ENCODE measurements at regions not wholly inside any gene's neighbourhood (a gene's known extent, or its start where the extent isn't known, plus 50 kb on each side); places are given as distances from the start of the nearest gene placed in this dataset.
"Not testable (repeated sequence)": the region's sequence is repeated elsewhere in the genome, so short reads cannot be mapped to it uniquely, and the experiment has no call there.

DNA sequence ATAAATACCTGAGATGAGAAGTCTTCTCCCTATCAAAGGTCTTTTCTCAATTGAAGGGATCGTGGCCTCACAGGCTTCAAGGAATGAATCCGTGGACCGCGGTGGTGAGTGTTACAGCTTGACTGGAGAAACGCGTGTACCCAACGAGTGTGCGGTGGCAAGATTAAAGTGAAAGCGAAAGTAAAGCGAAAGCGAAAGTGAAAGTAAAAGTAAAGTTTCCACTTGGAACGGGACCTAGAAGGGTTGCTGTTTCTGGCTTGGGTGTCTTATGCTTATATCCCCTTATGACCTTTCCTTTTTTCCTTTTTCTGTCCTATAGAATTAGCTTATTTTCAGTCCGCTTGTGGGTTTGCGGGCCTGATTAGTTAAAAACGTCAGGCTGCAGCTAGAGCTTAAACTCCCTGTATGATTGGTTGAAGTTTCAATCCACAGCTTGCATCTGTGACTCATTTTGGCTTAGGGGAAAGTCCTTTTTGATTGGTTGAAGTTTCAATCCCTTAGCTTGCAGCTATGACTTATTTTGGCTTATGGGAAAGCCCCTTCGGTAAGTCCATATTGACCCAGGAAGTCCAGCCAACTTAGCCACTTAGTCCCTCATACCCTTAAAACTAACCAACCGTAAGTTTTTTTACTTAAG lies 924.3 kb upstream of the CDH10 start:
- WGBS, result 90% methylated on average over 17 of the region's 17 CpGs
- DNase-seq (peak in 1 of 3 donors; percentile 11), ATAC-seq (no peak)
- H3K27me3 ChIP-seq (ENCODE audit: control insufficient read depth, insufficient read depth), result no peaks in the 10 kb centered on the region
- no peaks in the 10 kb centered on the region for H3K4me1 ChIP-seq (ENCODE audit: control insufficient read depth, insufficient read depth, low read length)
- intact Hi-C loops (cut with DNase I), result no loop called here
- peaks cover 4% of the 10 kb centered on the region for H3K9me3 ChIP-seq (ENCODE audit: control insufficient read depth, low read length)
- no peak overlapping the region for H3K27ac ChIP-seq (ENCODE audit: low read length)
- no peak overlapping the region for H3K4me3 ChIP-seq (ENCODE audit: low read length)

DNA sequence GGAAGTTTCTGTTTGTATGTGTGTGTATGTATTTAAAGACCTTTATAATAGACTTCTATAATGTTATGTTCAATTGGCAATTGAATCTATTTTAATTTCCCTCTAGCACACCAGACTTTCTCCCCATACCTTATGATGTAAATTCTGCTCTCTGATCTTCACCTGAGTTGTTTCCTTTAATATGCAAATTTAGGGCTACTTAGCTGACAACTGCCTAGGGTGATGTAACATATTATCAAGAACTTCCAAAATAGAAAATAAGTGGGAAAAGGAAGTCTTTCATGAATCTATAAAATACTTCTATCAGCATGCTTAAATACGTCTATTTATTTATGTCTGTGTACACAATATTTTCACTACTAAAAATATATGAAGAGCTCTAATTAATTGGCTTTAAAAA lies 923.5 kb upstream of the CDH10 start:
- Histone ChIP-seq H3K27ac (ENCODE audit: low read length) (no peak overlapping the region), H3K9me3 (ENCODE audit: control insufficient read depth, low read length) (peaks cover 3% of the 10 kb centered on the region), H3K4me1 (ENCODE audit: control insufficient read depth, insufficient read depth, low read length) (no peaks in the 10 kb centered on the region), H3K4me3 (ENCODE audit: low read length) (no peak overlapping the region), H3K27me3 (ENCODE audit: control insufficient read depth, insufficient read depth) (no peaks in the 10 kb centered on the region)
- ATAC-seq, result no peak
- WGBS, result 80% methylated on average over 1 of the region's 1 CpG
- intact Hi-C loops (cut with DNase I), result no loop called here
- no peak for DNase-seq

DNA sequence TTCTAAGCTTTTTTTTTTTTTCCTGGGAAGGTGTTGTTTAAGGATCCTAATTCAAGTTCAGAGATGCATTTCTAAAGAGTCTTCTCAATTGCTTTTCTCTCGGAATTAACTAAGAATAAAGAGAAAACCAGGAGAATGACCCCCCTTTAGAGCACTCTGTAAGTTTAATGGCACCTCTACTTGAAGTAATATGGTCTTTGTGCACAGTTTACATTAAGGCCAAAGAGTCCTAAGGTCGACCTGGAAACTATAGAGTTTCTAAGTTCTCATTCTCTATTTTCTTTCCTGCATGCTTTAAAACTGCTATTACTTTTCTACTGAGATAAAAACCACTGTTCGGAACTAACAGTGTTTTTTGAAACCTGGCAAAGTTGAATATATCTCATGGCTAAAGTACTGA lies 923.1 kb upstream of the CDH10 start:
- ATAC-seq, result no peak
- Histone ChIP-seq H3K9me3 (ENCODE audit: control insufficient read depth, low read length) (peaks cover 5% of the 10 kb centered on the region), H3K27me3 (ENCODE audit: control insufficient read depth, insufficient read depth) (no peaks in the 10 kb centered on the region), H3K4me1 (ENCODE audit: control insufficient read depth, insufficient read depth, low read length) (no peaks in the 10 kb centered on the region), H3K4me3 (ENCODE audit: low read length) (no peak overlapping the region), H3K27ac (ENCODE audit: low read length) (no peak overlapping the region)
- 49% methylated on average over 3 of the region's 3 CpGs for WGBS
- intact Hi-C loops (cut with DNase I), result no loop called here
- DNase-seq, result no peak

DNA sequence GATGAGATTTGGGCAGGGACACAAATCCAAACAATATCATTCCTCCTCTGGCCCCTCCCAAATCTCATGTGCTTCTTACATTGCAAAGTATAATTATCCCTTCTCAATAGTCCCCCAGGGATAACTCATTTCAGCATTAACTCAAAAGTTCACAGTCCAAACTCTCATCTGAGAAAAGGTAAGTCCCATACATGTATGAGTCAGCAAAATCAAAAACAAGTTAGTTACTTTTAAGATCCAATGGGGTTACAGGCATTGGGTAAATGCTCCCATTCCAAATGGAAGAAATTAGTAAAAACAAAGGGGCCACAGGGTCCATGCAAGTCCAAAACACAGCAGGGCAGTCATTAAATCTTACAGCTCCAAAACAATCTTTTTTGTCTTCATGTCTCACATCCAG lies 917.9 kb upstream of the CDH10 start:
- intact Hi-C loops (cut with DNase I), result no loop called here
- no peaks in the 10 kb centered on the region for H3K4me1 ChIP-seq (ENCODE audit: control insufficient read depth, insufficient read depth, low read length)
- H3K9me3 ChIP-seq (ENCODE audit: control insufficient read depth, low read length), result peaks cover 3% of the 10 kb centered on the region
- DNase-seq (no peak), ATAC-seq (no peak)
- H3K4me3 ChIP-seq (ENCODE audit: low read length), result no peak overlapping the region
- no peak overlapping the region for H3K27ac ChIP-seq (ENCODE audit: low read length)
- no peaks in the 10 kb centered on the region for H3K27me3 ChIP-seq (ENCODE audit: control insufficient read depth, insufficient read depth)

DNA sequence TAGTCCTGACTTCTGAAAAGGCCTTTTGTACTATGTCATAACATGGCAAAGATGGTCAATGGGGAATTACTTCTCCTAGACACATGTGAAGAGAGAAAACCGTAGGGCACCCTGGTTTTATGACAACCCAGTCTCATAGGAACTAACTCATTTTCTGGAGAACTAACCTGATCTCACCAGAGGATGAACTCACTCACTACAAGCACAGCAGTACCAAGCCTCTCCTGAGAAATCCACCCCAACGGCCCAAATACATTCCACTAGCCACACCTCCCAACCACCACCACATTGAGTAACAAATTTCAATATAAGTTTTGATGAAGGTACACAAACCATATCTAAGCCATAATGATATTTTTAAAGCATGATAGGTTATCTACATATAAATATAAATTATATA lies 909.3 kb upstream of the CDH10 start:
- DNase-seq, result no peak
- H3K27ac ChIP-seq (ENCODE audit: low read length), result no peak overlapping the region
- no peaks in the 10 kb centered on the region for H3K9me3 ChIP-seq (ENCODE audit: control insufficient read depth, low read length)
- intact Hi-C loops (cut with DNase I), result no loop called here
- no peaks in the 10 kb centered on the region for H3K4me1 ChIP-seq (ENCODE audit: control insufficient read depth, insufficient read depth, low read length)
- 56% methylated on average over 2 of the region's 2 CpGs for WGBS
- ATAC-seq, result no peak
- no peaks in the 10 kb centered on the region for H3K27me3 ChIP-seq (ENCODE audit: control insufficient read depth, insufficient read depth)
- no peak overlapping the region for H3K4me3 ChIP-seq (ENCODE audit: low read length)

DNA sequence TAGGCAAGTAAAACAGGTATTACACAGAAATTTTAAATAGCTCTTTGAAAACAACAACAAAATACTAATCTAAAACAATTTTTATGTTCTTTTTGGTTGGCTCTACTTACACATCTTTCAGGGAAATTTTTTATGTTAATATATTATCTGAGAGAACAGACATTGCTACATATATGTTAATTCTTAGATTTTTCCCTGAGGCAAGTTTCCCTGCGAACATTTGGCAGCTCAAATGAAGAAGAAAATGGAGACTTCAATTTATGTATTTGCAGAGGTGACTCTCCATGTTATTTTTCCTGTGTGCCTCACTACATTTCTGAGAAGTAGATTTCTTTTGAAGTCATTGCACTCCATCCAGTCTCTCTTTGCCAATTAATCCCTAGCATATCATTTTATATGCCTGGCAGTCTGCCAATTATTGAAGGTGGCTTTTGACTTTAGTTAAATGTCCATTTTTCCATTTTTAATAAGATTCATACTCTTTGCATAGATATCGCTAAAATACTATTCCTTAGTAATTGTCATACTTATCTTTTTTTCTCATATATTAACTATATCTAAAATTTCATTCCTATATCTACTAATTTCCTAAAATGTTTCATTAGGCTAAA lies 908.2 kb upstream of the CDH10 start:
- ATAC-seq (no peak), DNase-seq (no peak)
- no peaks in the 10 kb centered on the region for H3K9me3 ChIP-seq (ENCODE audit: control insufficient read depth, low read length)
- H3K27me3 ChIP-seq (ENCODE audit: control insufficient read depth, insufficient read depth), result no peaks in the 10 kb centered on the region
- 82% methylated on average over 2 of the region's 2 CpGs for WGBS
- no peak overlapping the region for H3K4me3 ChIP-seq (ENCODE audit: low read length)
- H3K27ac ChIP-seq (ENCODE audit: low read length), result no peak overlapping the region
- intact Hi-C loops (cut with DNase I), result loop anchor here in 1 of 4 donors (2.0 kb wide), 1 partner anchor 32 kb away; no protein-coding TSS in a partner anchor
- no peaks in the 10 kb centered on the region for H3K4me1 ChIP-seq (ENCODE audit: control insufficient read depth, insufficient read depth, low read length)

DNA sequence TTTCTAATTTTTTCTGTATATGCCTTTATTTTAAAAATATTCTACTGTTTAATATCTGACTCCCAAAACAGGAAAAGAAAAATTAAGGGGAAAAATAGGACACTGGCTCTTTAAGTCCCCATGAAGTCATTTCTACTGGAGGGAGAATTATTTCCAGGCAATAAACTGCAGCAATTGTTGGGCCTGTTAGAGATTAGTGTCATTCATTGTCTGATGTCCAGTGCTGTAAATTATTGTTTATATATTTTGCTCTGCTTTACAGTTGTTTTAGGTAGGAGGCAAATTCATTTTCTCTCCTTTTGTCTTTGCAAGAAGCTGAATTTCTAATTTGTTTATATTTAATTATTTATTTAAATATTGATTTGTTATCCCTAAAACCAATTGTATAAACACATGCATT lies 906.0 kb upstream of the CDH10 start:
- H3K4me3 ChIP-seq (ENCODE audit: low read length), result no peak overlapping the region
- H3K27me3 ChIP-seq (ENCODE audit: control insufficient read depth, insufficient read depth), result no peaks in the 10 kb centered on the region
- no peak for DNase-seq
- H3K9me3 ChIP-seq (ENCODE audit: control insufficient read depth, low read length), result no peaks in the 10 kb centered on the region
- intact Hi-C loops (cut with DNase I), result no loop called here
- no peak for ATAC-seq
- H3K27ac ChIP-seq (ENCODE audit: low read length), result no peak overlapping the region
- no peaks in the 10 kb centered on the region for H3K4me1 ChIP-seq (ENCODE audit: control insufficient read depth, insufficient read depth, low read length)

DNA sequence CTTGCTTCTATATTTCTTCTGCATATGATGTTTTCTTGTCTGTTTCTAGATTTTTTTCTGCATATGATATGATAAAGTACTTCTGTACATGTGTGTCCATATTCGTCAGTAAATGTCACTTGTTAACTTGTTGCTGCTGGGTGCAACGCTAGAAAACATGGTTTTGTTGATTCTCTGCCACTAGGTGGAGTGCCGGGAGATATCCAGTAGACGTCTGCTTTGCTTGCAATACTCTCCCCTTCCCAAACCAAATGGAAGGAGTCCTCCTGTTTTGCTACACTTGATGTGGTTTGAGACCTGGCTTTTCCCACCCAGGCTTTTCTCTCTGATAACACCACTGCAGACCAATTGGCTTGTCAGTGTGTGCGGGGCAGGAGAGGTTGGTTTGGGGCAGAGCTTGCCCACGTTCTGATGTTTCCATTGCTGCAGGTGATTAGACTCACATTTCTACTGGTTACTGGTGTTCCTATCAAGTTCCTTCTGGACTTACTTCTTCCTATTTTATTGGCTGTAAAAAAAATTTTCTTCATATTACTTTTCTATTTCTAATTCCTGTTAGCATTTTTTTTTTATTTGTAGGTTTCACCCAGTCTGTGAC lies 900.0 kb upstream of the CDH10 start:
- H3K9me3 ChIP-seq (ENCODE audit: control insufficient read depth, low read length), result peaks cover 3% of the 10 kb centered on the region
- DNase-seq, result no peak
- H3K4me3 ChIP-seq (ENCODE audit: low read length), result no peak overlapping the region
- no peak for ATAC-seq
- no peaks in the 10 kb centered on the region for H3K4me1 ChIP-seq (ENCODE audit: control insufficient read depth, insufficient read depth, low read length)
- H3K27ac ChIP-seq (ENCODE audit: low read length), result no peak overlapping the region
- H3K27me3 ChIP-seq (ENCODE audit: control insufficient read depth, insufficient read depth), result no peaks in the 10 kb centered on the region
- 22% methylated on average over 6 of the region's 6 CpGs for WGBS
- intact Hi-C loops (cut with DNase I), result no loop called here

DNA sequence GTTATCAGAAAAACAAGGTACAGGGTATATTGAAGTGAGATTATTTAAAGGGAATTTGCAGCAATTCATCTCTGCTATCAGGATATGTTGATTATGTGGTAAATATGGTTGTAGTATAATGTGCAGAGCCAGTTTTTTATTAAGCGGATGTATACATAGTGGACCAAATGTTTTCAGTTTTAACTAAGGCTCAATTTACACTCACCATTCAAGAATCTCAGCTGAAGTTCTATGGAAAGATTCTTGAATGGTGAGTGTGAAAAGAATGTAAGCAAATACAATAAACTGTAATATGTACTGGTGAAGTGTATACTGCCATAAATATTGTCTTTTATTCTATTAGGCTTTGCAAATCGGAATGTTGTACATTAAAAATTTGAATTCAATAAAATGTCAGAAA lies 895.9 kb upstream of the CDH10 start:
- Histone ChIP-seq H3K4me3 (ENCODE audit: low read length) (no peak overlapping the region), H3K27me3 (ENCODE audit: control insufficient read depth, insufficient read depth) (no peaks in the 10 kb centered on the region), H3K9me3 (ENCODE audit: control insufficient read depth, low read length) (peaks cover 3% of the 10 kb centered on the region), H3K4me1 (ENCODE audit: control insufficient read depth, insufficient read depth, low read length) (no peaks in the 10 kb centered on the region), H3K27ac (ENCODE audit: low read length) (no peak overlapping the region)
- ATAC-seq (no peak), DNase-seq (no peak)
- WGBS, result 88% methylated on average over 2 of the region's 2 CpGs
- intact Hi-C loops (cut with DNase I), result no loop called here

DNA sequence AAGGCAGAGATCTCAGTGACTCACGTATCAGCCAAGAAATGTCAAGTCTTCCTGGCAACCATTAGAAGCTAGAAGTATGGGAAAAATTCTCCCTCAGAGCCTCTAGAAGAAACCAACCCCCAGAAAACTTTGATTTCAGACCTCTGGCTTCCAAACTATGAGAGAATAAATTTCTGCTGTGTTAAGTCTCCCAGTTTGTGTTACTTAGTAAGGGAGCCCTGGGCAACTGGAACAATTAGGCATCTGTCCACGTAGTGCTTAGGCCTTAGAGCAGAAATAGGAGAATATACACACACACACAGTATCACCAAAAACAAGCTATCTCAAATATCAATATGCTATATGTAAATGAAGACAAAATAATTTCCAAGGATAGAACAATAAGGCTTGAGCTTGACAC lies 894.8 kb upstream of the CDH10 start:
- Histone ChIP-seq H3K27me3 (ENCODE audit: control insufficient read depth, insufficient read depth) (no peaks in the 10 kb centered on the region), H3K4me3 (ENCODE audit: low read length) (no peak overlapping the region), H3K27ac (ENCODE audit: low read length) (no peak overlapping the region), H3K4me1 (ENCODE audit: control insufficient read depth, insufficient read depth, low read length) (no peaks in the 10 kb centered on the region), H3K9me3 (ENCODE audit: control insufficient read depth, low read length) (no peaks in the 10 kb centered on the region)
- intact Hi-C loops (cut with DNase I), result no loop called here
- 44% methylated on average over 2 of the region's 2 CpGs for WGBS
- ATAC-seq (no peak), DNase-seq (no peak)

DNA sequence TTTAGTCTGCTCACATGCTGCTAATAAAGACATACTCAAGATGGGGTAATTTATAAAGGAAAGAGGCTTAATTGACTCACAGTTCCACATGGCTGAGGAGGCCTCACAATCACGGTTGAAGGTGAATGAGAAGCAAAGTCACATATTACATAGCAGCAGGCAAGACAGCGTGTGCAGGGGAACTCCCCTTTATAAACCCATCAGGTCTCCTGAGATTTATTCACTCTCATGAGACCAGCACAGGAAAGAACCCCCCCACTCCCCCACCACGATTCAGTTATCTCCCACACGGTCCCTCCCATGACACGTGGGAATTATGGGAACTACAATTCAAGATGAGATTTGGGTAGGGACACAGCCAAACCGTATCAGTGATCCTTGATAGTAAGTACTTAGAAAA lies 891.7 kb upstream of the CDH10 start:
- 61% methylated on average over 6 of the region's 6 CpGs for WGBS
- ATAC-seq; H3K4me3 ChIP-seq (ENCODE audit: low read length); H3K27ac ChIP-seq (ENCODE audit: low read length); DNase-seq; H3K9me3 ChIP-seq (ENCODE audit: control insufficient read depth, low read length); intact Hi-C loops (cut with DNase I); H3K4me1 ChIP-seq (ENCODE audit: control insufficient read depth, insufficient read depth, low read length); H3K27me3 ChIP-seq (ENCODE audit: control insufficient read depth, insufficient read depth): not testable (repeated sequence)
